ENCODE measurements at regions not wholly inside any gene's neighbourhood (a gene's known extent, or its start where the extent isn't known, plus 50 kb on each side); places are given as distances from the start of the nearest gene placed in this dataset.
A peak's percentile ranks its signal among the peaks of the same experiment; 100 is the strongest.
"Not testable (repeated sequence)": the region's sequence is repeated elsewhere in the genome, so short reads cannot be mapped to it uniquely, and the experiment has no call there.

DNA sequence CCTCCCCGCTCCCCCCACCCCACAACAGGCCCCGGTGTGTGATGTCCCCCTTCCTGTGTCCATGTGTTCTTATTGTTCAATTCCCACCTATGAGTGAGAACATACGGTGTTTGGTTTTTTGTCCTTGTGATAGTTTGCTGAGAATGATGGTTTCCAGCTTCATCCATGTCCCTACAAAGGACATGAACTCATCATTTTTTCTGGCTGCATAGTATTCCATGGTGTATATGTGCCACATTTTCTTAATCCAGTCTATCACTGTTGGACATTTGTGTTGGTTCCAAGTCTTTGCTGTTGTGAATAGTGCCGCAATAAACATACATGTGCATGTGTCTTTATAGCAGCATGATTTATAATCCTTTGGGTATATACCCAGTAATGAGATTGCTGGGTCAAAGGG is 104.3 kb downstream of the MTPN start:
- not testable (repeated sequence) for H3K4me3 ChIP-seq (ENCODE audit: low read depth, low read length)

DNA sequence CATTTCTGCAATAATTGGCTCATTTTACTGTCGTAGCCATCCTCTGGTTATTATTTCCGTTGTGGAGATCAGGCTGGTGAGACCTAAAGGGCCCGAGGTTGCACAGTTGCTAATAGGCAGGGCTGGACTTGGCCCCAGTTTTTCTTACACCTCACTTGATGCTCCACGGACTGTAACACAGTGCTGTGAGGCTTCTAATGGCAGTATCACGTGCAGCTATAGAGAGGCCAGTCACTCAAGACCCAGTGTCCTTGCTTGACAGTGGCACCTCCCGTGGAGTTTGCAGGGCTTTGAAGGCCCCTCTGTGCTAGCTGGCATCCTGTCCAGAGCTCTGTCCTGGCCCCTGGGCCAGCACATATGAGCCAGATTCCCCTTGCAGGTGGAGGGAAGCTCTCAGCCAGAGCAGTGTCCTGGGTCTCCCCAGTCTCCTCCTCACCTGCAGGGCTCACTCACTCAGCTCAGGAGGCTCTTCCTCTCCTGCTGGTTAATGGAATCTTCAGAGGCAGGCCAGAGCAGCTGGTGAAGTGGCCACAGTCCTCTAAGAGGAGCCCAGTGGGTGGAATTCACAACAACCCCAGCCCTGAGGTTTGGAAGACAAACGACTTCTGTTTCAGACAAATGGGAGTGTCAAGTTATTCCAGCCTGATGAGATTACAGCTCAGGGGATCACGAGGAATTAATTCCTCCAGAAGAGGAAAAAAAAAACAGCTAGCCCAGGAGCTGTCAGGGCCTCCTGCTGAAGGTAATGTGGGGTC is 114.2 kb upstream of the FAM180A start:
- TF ChIP-seq CTCF (IDR thresholded peaks at IDR 0.05; ENCODE audit: insufficient read depth, low read depth, low read length) = no peak
- no peak for DNase-seq (ENCODE audit: low read depth)
- H3K4me3 ChIP-seq (ENCODE audit: low read depth, low read length) = no peak overlapping the region

More for the DNA sequence above, 104.3 kb downstream of the MTPN start:
- DNase-seq (ENCODE audit: low read depth) = not testable (repeated sequence)

GRCh38 chr7:135859538-135859937 is 110.9 kb upstream of the FAM180A start:
- TF ChIP-seq CTCF (IDR thresholded peaks at IDR 0.05; ENCODE audit: insufficient read depth, low read depth, low read length) = no peak
- DNase-seq (ENCODE audit: low read depth) = peak; percentile 12
- no peak overlapping the region for H3K4me3 ChIP-seq (ENCODE audit: low read depth, low read length)

- no peak for TF ChIP-seq CTCF (IDR thresholded peaks at IDR 0.05; ENCODE audit: insufficient read depth, low read depth, low read length)
- DNase-seq (ENCODE audit: low read depth) = no peak
- H3K4me3 ChIP-seq (ENCODE audit: low read depth, low read length) = no peak overlapping the region
Measured at GRCh38 chr7:135858851-135859250, 110.2 kb upstream of the FAM180A start.

GRCh38 chr7:135858379-135858778 is 109.8 kb upstream of the FAM180A start:
- no peak for TF ChIP-seq CTCF (IDR thresholded peaks at IDR 0.05; ENCODE audit: insufficient read depth, low read depth, low read length)
- no peak for DNase-seq (ENCODE audit: low read depth)
- no peak overlapping the region for H3K4me3 ChIP-seq (ENCODE audit: low read depth, low read length)

- DNase-seq (ENCODE audit: low read depth) = no peak
- no peak overlapping the region for H3K4me3 ChIP-seq (ENCODE audit: low read depth, low read length)
- no peak for TF ChIP-seq CTCF (IDR thresholded peaks at IDR 0.05; ENCODE audit: insufficient read depth, low read depth, low read length)
Measured at GRCh38 chr7:135857519-135858274, 109.1 kb upstream of the FAM180A start.

GRCh38 chr7:135856356-135857144 is 107.9 kb upstream of the FAM180A start:
- no peak for TF ChIP-seq CTCF (IDR thresholded peaks at IDR 0.05; ENCODE audit: insufficient read depth, low read depth, low read length)
- DNase-seq (ENCODE audit: low read depth) = peak; percentile 32
- no peak overlapping the region for H3K4me3 ChIP-seq (ENCODE audit: low read depth, low read length)
